OCI-LY1 (cell line): ENCODE measurements at regions not wholly inside any gene's neighbourhood (a gene's known extent, or its start where the extent isn't known, plus 50 kb on each side); places are given as distances from the start of the nearest gene placed in this dataset.

ENCODE experiments used
- CTCF ChIP-seq: fragments of 200-600 bp; sonication (generic), shearing (Covaris generic); IDR thresholded peaks from 2 replicates; pipeline ENCODE4 v1.5.1; 2017; ENCODE audit warnings: mild to moderate bottlenecking, antibody characterized with exemption, low read length, moderate library complexity, mixed read lengths
- EZH2 ChIP-seq: fragments of 200-600 bp; sonication (generic), shearing (Covaris generic); IDR thresholded peaks from 2 replicates; pipeline ENCODE4 v1.8.0; 2017; ENCODE audit warnings: borderline replicate concordance, mixed run types, mild to moderate bottlenecking, antibody characterized with exemption, low read length, moderate library complexity, mixed read lengths

DNA sequence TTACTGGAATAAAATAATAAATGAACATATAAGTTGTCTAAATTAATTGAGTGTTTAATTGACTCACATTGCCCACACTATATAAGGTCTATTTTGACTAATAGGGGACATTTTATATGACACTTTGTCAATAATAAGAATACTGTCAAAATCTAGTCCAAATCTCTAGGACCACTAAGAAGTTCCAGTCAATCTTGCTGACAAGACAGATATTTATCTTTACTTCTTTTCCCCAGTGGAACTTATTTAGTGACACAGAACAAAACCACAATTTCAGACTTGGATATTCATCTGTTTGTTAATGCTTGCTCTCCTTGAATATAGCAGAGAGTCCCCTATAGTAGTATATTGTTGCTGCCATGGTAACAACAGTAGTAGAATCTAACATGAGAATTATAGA lies 954.6 kb upstream of the MANEA start:
- TF ChIP-seq EZH2 = no peak
- no peak for TF ChIP-seq CTCF
